NCI-H748 (cell line): ENCODE measurements at regions not wholly inside any gene's neighbourhood (a gene's known extent, or its start where the extent isn't known, plus 50 kb on each side); places are given as distances from the start of the nearest gene placed in this dataset.

Experiments used
- DNase-seq: peaks from one replicate; lab custom pipeline; 2025; ENCODE audit not compliant: unreplicated experiment; lab: John Stamatoyannopoulos, UW

- DNase-seq = peak; percentile 21
Measured at GRCh38 chr13:53807251-53807834, 778.7 kb downstream of the OLFM4 start.

- no peak for DNase-seq
Measured at GRCh38 chr13:53821632-53822031, 793.0 kb downstream of the OLFM4 start.

GRCh38 chr13:53822136-53822535 is 793.5 kb downstream of the OLFM4 start:
- DNase-seq = no peak

GRCh38 chr13:53839461-53839860 is 810.8 kb downstream of the OLFM4 start:
- DNase-seq = no peak

GRCh38 chr13:53844473-53845146 is 816.0 kb downstream of the OLFM4 start:
- no peak for DNase-seq

- DNase-seq = peak; percentile 94
Measured at GRCh38 chr13:53847502-53847901, 818.9 kb downstream of the OLFM4 start.

- peak; percentile 96 for DNase-seq
Measured at GRCh38 chr13:53848366-53848961, 819.9 kb downstream of the OLFM4 start.

- DNase-seq = no peak
Measured at GRCh38 chr13:53854321-53854720, 825.7 kb downstream of the OLFM4 start.

- DNase-seq = no peak
Measured at GRCh38 chr13:53856573-53857195, 828.1 kb downstream of the OLFM4 start.

- no peak for DNase-seq
Measured at GRCh38 chr13:53863520-53863919, 834.9 kb downstream of the OLFM4 start.

- peak; percentile 99 for DNase-seq
Measured at GRCh38 chr13:53873558-53873957, 844.9 kb downstream of the OLFM4 start.

GRCh38 chr13:53878861-53879260 is 850.2 kb downstream of the OLFM4 start:
- DNase-seq = no peak

GRCh38 chr13:53885997-53886396 is 857.4 kb downstream of the OLFM4 start:
- no peak for DNase-seq

- no peak for DNase-seq
Measured at GRCh38 chr13:53890696-53891095, 862.1 kb downstream of the OLFM4 start.

GRCh38 chr13:53901593-53901992 is 873.0 kb downstream of the OLFM4 start:
- DNase-seq = no peak

GRCh38 chr13:53907891-53908290 is 879.3 kb downstream of the OLFM4 start:
- no peak for DNase-seq

- DNase-seq = no peak
Measured at GRCh38 chr13:53920916-53921315, 892.3 kb downstream of the OLFM4 start.

GRCh38 chr13:53921473-53921872 is 892.9 kb downstream of the OLFM4 start:
- no peak for DNase-seq

- DNase-seq = no peak
Measured at GRCh38 chr13:53941588-53942190, 913.1 kb downstream of the OLFM4 start.

GRCh38 chr13:53946500-53946899 is 917.9 kb downstream of the OLFM4 start:
- no peak for DNase-seq

- peak; percentile 16 for DNase-seq
Measured at GRCh38 chr13:53953183-53953582, 924.6 kb downstream of the OLFM4 start.
